ENCODE measurements at regions not wholly inside any gene's neighbourhood (a gene's known extent, or its start where the extent isn't known, plus 50 kb on each side); places are given as distances from the start of the nearest gene placed in this dataset.

DNA sequence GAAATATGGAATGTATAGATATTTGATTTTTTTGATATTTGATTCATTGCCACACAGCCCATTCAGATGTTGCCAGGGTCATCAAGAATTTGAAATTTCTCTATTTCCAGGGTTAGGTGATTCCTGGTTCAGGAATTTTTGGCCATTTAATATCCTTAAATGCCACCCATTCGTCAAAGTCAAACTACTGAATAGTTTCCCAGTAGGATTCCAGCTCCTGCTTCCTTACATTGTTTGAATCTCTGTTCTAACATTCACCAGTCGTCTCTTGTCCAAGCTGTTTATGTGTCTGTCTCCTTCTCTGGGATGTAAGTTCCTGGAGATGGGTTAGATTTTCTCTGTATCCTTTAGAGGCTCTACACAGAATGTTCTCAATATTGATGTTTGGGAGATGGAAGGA, 124.9 kb upstream of the TLE3 start:
- CTCF ChIA-PET (ENCODE audit: low intra/inter-chr PET ratio), result no interaction called here
- Histone ChIP-seq H3K27ac (ENCODE audit: extremely low read depth, low read depth, low read length) (no peak overlapping the region), H3K4me1 (replicated peaks in 1 of 2; ENCODE audit: control insufficient read depth in 2 of 2, insufficient read depth in 2 of 2, low read length in 2 of 2) (no peaks in the 10 kb centered on the region), H3K9me1 (ENCODE audit: control insufficient read depth, insufficient read depth, low read length) (no peaks in the 10 kb centered on the region), H3K27me3 (ENCODE audit: control insufficient read depth in 2 of 2, insufficient read depth in 2 of 2, low read length in 2 of 2) (peaks cover 0 to 28% of the 10 kb centered on the region in 2 experiments; a peak in 3 of 5 replicates), H2AFZ (ENCODE audit: low read depth, low read length) (no peak overlapping the region), H3K4me3 (no peak overlapping the region), H3K9me3 (replicated peaks; ENCODE audit: control insufficient read depth, insufficient read depth, low read depth, low read length) (no peaks in the 10 kb centered on the region), H3K36me3 (ENCODE audit: control insufficient read depth, insufficient read depth, low read length) (no peaks in the 10 kb centered on the region), H3K79me2 (ENCODE audit: control insufficient read depth, insufficient read depth, low read length) (no peaks in the 10 kb centered on the region), H3K4me2 (ENCODE audit: insufficient read depth, low read length) (no peak overlapping the region), H4K20me1 (replicated peaks; ENCODE audit: control insufficient read depth, insufficient read depth, low read length) (no peaks in the 10 kb centered on the region), H3K9ac (ENCODE audit: insufficient read depth in 1 of 2, low read depth in 2 of 2, low read length in 2 of 2) (no peak overlapping the region)
- BruUV-seq (replicated peaks), result no TSS peak
- 0% methylated on average over 2 of the region's 2 CpGs for WGBS (ENCODE audit: insufficient coverage, low coverage, missing lambda C conversion rate)
- FAIRE-seq, result no peak
- POLR2A ChIA-PET, result no interaction called here
- intact Hi-C loops (cut with micrococcal nuclease), result no loop called here
- no peak for DNase-seq (ENCODE audit: extremely low read depth in 1 of 4, low spot score in 3 of 4)
- no peak for ATAC-seq
- in situ Hi-C loops (cut with MboI), result no loop called here
- TF ChIP-seq NFIC (IDR thresholded peaks at IDR 0.05) (no peak), ZNF41 (CRISPR knock-in tag; conservative IDR thresholded peaks at IDR 0.05) (no peak), RBM22 (IDR thresholded peaks at IDR 0.05; ENCODE audit: low read depth, low read length, poor library complexity, severe bottlenecking) (no peak), POLR3G (IDR thresholded peaks at IDR 0.05; ENCODE audit: extremely low read depth, insufficient read length, insufficient replicate concordance) (no peak)

DNA sequence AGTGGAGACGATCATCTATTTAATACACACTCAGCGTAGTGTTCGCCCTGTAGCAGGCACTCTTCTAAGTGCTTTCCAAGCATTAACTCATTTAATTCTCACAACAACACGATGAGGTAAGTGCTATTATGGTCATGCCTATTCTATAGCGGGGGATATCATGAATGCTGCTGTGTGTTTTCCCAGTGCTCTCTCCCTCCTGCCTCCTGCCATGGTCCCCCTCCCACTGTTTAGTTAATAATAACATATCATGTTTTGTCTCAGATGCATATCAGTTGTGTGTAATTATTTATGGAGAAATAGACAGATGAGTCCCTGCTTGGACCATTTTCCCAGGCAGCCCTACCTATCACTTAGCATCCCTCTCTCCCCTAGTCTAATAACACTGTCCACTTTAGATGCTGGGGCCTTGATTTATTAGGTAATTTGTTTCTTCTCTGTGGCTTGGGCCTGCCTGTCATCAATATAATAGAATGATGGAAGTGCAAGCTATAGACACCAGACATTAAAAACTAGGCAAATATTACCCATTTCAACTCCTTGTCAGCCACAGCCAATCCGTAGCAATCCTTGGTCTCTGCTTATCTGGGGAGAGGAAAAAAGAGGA, 122.9 kb upstream of the TLE3 start:
- POLR2A ChIA-PET, result interaction anchor here (0.6 kb wide), 1 partner anchor 1905 kb away, joined by 3 read pairs; no protein-coding TSS in a partner anchor
- CTCF ChIA-PET (ENCODE audit: low intra/inter-chr PET ratio), result no interaction called here
- ATAC-seq (no peak), FAIRE-seq (no peak), DNase-seq (ENCODE audit: extremely low read depth in 1 of 4, low spot score in 3 of 4) (no peak)
- Histone ChIP-seq H4K20me1 (replicated peaks; ENCODE audit: control insufficient read depth, insufficient read depth, low read length) (no peaks in the 10 kb centered on the region), H3K9me3 (replicated peaks; ENCODE audit: control insufficient read depth, insufficient read depth, low read depth, low read length) (no peaks in the 10 kb centered on the region), H3K4me1 (replicated peaks in 1 of 2; ENCODE audit: control insufficient read depth in 2 of 2, insufficient read depth in 2 of 2, low read length in 2 of 2) (no peaks in the 10 kb centered on the region), H3K79me2 (ENCODE audit: control insufficient read depth, insufficient read depth, low read length) (no peaks in the 10 kb centered on the region), H2AFZ (ENCODE audit: low read depth, low read length) (no peak overlapping the region), H3K9ac (ENCODE audit: insufficient read depth in 1 of 2, low read depth in 2 of 2, low read length in 2 of 2) (no peak overlapping the region), H3K9me1 (ENCODE audit: control insufficient read depth, insufficient read depth, low read length) (no peaks in the 10 kb centered on the region), H3K4me3 (no peak overlapping the region), H3K27me3 (ENCODE audit: control insufficient read depth in 2 of 2, insufficient read depth in 2 of 2, low read length in 2 of 2) (peaks cover 2 to 27% of the 10 kb centered on the region in 2 experiments; a peak in 3 of 5 replicates), H3K27ac (ENCODE audit: extremely low read depth, low read depth, low read length) (no peak overlapping the region), H3K4me2 (ENCODE audit: insufficient read depth, low read length) (no peak overlapping the region), H3K36me3 (ENCODE audit: control insufficient read depth, insufficient read depth, low read length) (no peaks in the 10 kb centered on the region)
- 1% methylated on average over 6 of the region's 6 CpGs for WGBS (ENCODE audit: insufficient coverage, low coverage, missing lambda C conversion rate)
- in situ Hi-C loops (cut with MboI), result no loop called here
- intact Hi-C loops (cut with micrococcal nuclease), result no loop called here
- BruUV-seq (replicated peaks), result no TSS peak
- TF ChIP-seq, protein P1, sequence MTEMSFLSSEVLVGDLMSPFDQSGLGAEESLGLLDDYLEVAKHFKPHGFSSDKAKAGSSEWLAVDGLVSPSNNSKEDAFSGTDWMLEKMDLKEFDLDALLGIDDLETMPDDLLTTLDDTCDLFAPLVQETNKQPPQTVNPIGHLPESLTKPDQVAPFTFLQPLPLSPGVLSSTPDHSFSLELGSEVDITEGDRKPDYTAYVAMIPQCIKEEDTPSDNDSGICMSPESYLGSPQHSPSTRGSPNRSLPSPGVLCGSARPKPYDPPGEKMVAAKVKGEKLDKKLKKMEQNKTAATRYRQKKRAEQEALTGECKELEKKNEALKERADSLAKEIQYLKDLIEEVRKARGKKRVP (CRISPR knock-in tag; IDR thresholded peaks at IDR 0.05), result no peak
- TF ChIP-seq, protein P2, sequence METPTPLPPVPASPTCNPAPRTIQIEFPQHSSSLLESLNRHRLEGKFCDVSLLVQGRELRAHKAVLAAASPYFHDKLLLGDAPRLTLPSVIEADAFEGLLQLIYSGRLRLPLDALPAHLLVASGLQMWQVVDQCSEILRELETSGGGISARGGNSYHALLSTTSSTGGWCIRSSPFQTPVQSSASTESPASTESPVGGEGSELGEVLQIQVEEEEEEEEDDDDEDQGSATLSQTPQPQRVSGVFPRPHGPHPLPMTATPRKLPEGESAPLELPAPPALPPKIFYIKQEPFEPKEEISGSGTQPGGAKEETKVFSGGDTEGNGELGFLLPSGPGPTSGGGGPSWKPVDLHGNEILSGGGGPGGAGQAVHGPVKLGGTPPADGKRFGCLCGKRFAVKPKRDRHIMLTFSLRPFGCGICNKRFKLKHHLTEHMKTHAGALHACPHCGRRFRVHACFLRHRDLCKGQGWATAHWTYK (CRISPR knock-in tag; IDR thresholded peaks at IDR 0.05), result no peak
- no peak for TF ChIP-seq ZNF830 (CRISPR knock-in tag; IDR thresholded peaks at IDR 0.05)
- no peak for TF ChIP-seq ZNF583 (CRISPR knock-in tag; IDR thresholded peaks at IDR 0.05)
- TF ChIP-seq, protein P3, sequence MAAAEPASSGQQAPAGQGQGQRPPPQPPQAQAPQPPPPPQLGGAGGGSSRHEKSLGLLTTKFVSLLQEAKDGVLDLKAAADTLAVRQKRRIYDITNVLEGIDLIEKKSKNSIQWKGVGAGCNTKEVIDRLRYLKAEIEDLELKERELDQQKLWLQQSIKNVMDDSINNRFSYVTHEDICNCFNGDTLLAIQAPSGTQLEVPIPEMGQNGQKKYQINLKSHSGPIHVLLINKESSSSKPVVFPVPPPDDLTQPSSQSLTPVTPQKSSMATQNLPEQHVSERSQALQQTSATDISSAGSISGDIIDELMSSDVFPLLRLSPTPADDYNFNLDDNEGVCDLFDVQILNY (CRISPR knock-in tag; IDR thresholded peaks at IDR 0.05), result no peak
- TF ChIP-seq FUS (optimal IDR thresholded peaks at IDR 0.05; ENCODE audit: low read depth, low read length), result no peak
- TF ChIP-seq FOSL1 (tag; conservative IDR thresholded peaks at IDR 0.05), result no peak
- no peak for TF ChIP-seq PYGO2 (tag; IDR thresholded peaks at IDR 0.05)
- TF ChIP-seq MYBL2 (IDR thresholded peaks at IDR 0.05; ENCODE audit: low read depth), result no peak
- TF ChIP-seq MYBL2 (CRISPR knock-in tag; IDR thresholded peaks at IDR 0.05; ENCODE audit: borderline replicate concordance), result no peak
- TF ChIP-seq ASH1L (IDR thresholded peaks at IDR 0.05; ENCODE audit: borderline replicate concordance, low read depth, partially characterized antibody), result no peak
